ENCODE measurements at regions not wholly inside any gene's neighbourhood (a gene's known extent, or its start where the extent isn't known, plus 50 kb on each side); places are given as distances from the start of the nearest gene placed in this dataset.

- Histone ChIP-seq H3K27ac (no peak overlapping the region), H3K4me1 (no peaks in the 10 kb centered on the region), H3K4me3 (no peak overlapping the region), H3K27me3 (no peaks in the 10 kb centered on the region), H3K36me3 (no peaks in the 10 kb centered on the region), H3K9me3 (no peaks in the 10 kb centered on the region)
- DNase-seq (no peak), ATAC-seq (no peak)
- intact Hi-C loops (cut with DNase I), result no loop called here
- 95% methylated on average over 4 of the region's 7 CpGs for WGBS (ENCODE audit: insufficient coverage, low coverage, low lambda C conversion rate, missing lambda C conversion rate)
- TF ChIP-seq POLR2A (IDR thresholded peaks at IDR 0.05) (no peak), CTCF (IDR thresholded peaks at IDR 0.05) (no peak)
Observed at GRCh38 chr16:13829697-13830299, 90.2 kb upstream of the ERCC4 start.

- H3K4me1 ChIP-seq, result no peaks in the 10 kb centered on the region
- TF ChIP-seq POLR2A (IDR thresholded peaks at IDR 0.05), result no peak
- no peak for TF ChIP-seq CTCF (IDR thresholded peaks at IDR 0.05)
- no peaks in the 10 kb centered on the region for H3K27me3 ChIP-seq
- H3K4me3 ChIP-seq, result no peak overlapping the region
- ATAC-seq, result no peak
- no peak overlapping the region for H3K27ac ChIP-seq
- no peak for DNase-seq
- H3K36me3 ChIP-seq, result no peaks in the 10 kb centered on the region
- intact Hi-C loops (cut with DNase I), result no loop called here
- no peaks in the 10 kb centered on the region for H3K9me3 ChIP-seq
- 44% methylated on average over 2 of the region's 2 CpGs for WGBS (ENCODE audit: insufficient coverage, low coverage, low lambda C conversion rate, missing lambda C conversion rate)
Observed at GRCh38 chr16:13833515-13833914, 86.4 kb upstream of the ERCC4 start.

- Histone ChIP-seq H3K4me1 (no peaks in the 10 kb centered on the region), H3K9me3 (no peaks in the 10 kb centered on the region), H3K36me3 (no peaks in the 10 kb centered on the region), H3K27me3 (no peaks in the 10 kb centered on the region), H3K27ac (no peak overlapping the region), H3K4me3 (no peak overlapping the region)
- intact Hi-C loops (cut with DNase I), result no loop called here
- no peak for ATAC-seq
- DNase-seq, result no peak
- 51% methylated on average over 4 of the region's 4 CpGs for WGBS (ENCODE audit: insufficient coverage, low coverage, low lambda C conversion rate, missing lambda C conversion rate)
- TF ChIP-seq POLR2A (IDR thresholded peaks at IDR 0.05) (no peak), CTCF (IDR thresholded peaks at IDR 0.05) (no peak)
Observed at GRCh38 chr16:13835387-13835786, 84.6 kb upstream of the ERCC4 start.

- Histone ChIP-seq H3K36me3 (no peaks in the 10 kb centered on the region), H3K27ac (no peak overlapping the region), H3K9me3 (no peaks in the 10 kb centered on the region), H3K4me3 (no peak overlapping the region), H3K4me1 (no peaks in the 10 kb centered on the region), H3K27me3 (no peaks in the 10 kb centered on the region)
- WGBS (ENCODE audit: insufficient coverage, low coverage, low lambda C conversion rate, missing lambda C conversion rate), result 78% methylated on average over 9 of the region's 13 CpGs
- DNase-seq (no peak), ATAC-seq (no peak)
- intact Hi-C loops (cut with DNase I), result no loop called here
- TF ChIP-seq CTCF (IDR thresholded peaks at IDR 0.05), result no peak
Observed at GRCh38 chr16:13835935-13836730, 83.8 kb upstream of the ERCC4 start.

Data from right lobe of liver (tissue), 6 donors.